HCT116 (cell line): ENCODE measurements at regions not wholly inside any gene's neighbourhood (a gene's known extent, or its start where the extent isn't known, plus 50 kb on each side); places are given as distances from the start of the nearest gene placed in this dataset.
"Not testable (repeated sequence)": the region's sequence is repeated elsewhere in the genome, so short reads cannot be mapped to it uniquely, and the experiment has no call there.

Experiments used
- CBX3 ChIP-seq: IDR thresholded peaks from 2 replicates; pipeline ENCODE4 v1.6.1; 2012; ENCODE audit warnings: low read depth
- CEBPB ChIP-seq: IDR thresholded peaks from 2 replicates; pipeline ENCODE4 v1.6.1; 2012; ENCODE audit warnings: low read depth
- CTCF ChIP-seq, 3 experiments: fragments of 200-600 bp in 1 of 3; sonication (generic) in 1 of 3; IDR thresholded peaks in 2 of 3; conservative IDR thresholded peaks in 1 of 3; 2 replicates each; pipeline ENCODE4 v1.5.1; 2012 to 2017; ENCODE audit warnings: low read depth in 2 of 3, low read length in 2 of 3, antibody characterized with exemption in 1 of 3, borderline replicate concordance in 1 of 3, control low read depth in 1 of 3, mild to moderate bottlenecking in 1 of 3, mixed read lengths in 1 of 3, mixed run types in 1 of 3, moderate library complexity in 1 of 3; ENCODE audit not compliant: insufficient read depth in 1 of 3
- EZH2 ChIP-seq: fragments of 200-600 bp; sonication (generic); IDR thresholded peaks from 2 replicates; pipeline ENCODE4 v1.6.1; 2017; ENCODE audit warnings: antibody characterized with exemption, mixed run types
- EZH2phosphoT487 ChIP-seq: fragments of 200-600 bp; IDR thresholded peaks from 2 replicates; pipeline ENCODE4 v1.6.1; 2018; ENCODE audit warnings: antibody characterized with exemption, borderline replicate concordance
- POLR2A ChIP-seq: IDR thresholded peaks from 2 replicates; pipeline ENCODE4 v1.7.0; 2011; ENCODE audit warnings: borderline replicate concordance; ENCODE audit not compliant: insufficient read depth, insufficient read length; ENCODE audit errors: extremely low read depth
- POLR2AphosphoS5 ChIP-seq: IDR thresholded peaks from 2 replicates; pipeline ENCODE4 v1.6.1; 2011; ENCODE audit warnings: mild to moderate bottlenecking, low read depth, low read length, moderate library complexity
- REST ChIP-seq: IDR thresholded peaks from 2 replicates; pipeline ENCODE4 v1.6.1; 2012; ENCODE audit warnings: low read depth
- SRF ChIP-seq: IDR thresholded peaks from 2 replicates; pipeline ENCODE4 v1.6.1; 2012; ENCODE audit warnings: low read depth
- TCF7L2 ChIP-seq: IDR thresholded peaks from 2 replicates; pipeline ENCODE4 v1.7.0; 2011; ENCODE audit warnings: borderline replicate concordance, inconsistent platforms; ENCODE audit not compliant: insufficient read depth, insufficient read length; ENCODE audit errors: extremely low read depth
- ZNF274 ChIP-seq: fragments of 200-500 bp; sonication (Bioruptor generic); IDR thresholded peaks from 2 replicates; pipeline ENCODE4 v1.6.1; 2014; ENCODE audit warnings: mild to moderate bottlenecking, low read depth, low read length, inconsistent platforms

- TF ChIP-seq POLR2AphosphoS5; POLR2A; CEBPB; REST; CTCF (IDR thresholded peaks at IDR 0.05 in 2 of 3, conservative IDR thresholded peaks at IDR 0.05 in 1 of 3; ENCODE audit: borderline replicate concordance in 1 of 3, insufficient read depth in 1 of 3, low read depth in 2 of 3, low read length in 2 of 3); SRF; EZH2phosphoT487; CBX3; EZH2; TCF7L2; ZNF274: not testable (repeated sequence)
Observed at GRCh38 chr16:29220647-29221191, 185.8 kb downstream of the NPIPB11 start.
